ENCODE measurements at regions not wholly inside any gene's neighbourhood (a gene's known extent, or its start where the extent isn't known, plus 50 kb on each side); places are given as distances from the start of the nearest gene placed in this dataset.
"Not testable (repeated sequence)": the region's sequence is repeated elsewhere in the genome, so short reads cannot be mapped to it uniquely, and the experiment has no call there.

DNA sequence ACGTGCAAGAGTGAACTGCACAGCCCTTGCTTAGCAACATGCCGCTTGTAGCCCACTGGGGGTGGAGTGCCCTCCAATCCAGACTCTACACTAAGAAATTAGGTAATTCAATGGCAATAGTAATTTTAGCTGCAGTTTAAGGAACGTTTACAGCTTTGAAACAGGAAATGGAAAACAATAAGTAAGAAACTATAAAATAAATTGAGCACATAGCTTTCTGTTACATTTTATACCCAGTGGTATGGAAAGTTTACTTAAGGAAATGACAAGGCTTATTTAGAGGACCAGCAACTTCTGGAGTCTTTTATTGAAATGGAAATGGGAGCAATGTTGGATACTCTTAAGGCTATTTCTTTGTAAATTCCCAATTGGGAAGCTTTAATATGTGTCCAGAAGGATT, 373.2 kb downstream of the KCNRG start:
- Mint-ChIP-seq H3K27ac (no peak overlapping the region), H3K4me1 (ENCODE audit: low read depth) (peaks cover 6% of the 10 kb centered on the region), H3K27me3 (ENCODE audit: low read depth) (peaks cover 48% of the 10 kb centered on the region), H3K9me3 (no peaks in the 10 kb centered on the region), H3K36me3 (ENCODE audit: low read depth) (no peaks in the 10 kb centered on the region), H3K4me3 (no peak overlapping the region)
- no peak for DNase-seq (ENCODE audit: low spot score)

DNA sequence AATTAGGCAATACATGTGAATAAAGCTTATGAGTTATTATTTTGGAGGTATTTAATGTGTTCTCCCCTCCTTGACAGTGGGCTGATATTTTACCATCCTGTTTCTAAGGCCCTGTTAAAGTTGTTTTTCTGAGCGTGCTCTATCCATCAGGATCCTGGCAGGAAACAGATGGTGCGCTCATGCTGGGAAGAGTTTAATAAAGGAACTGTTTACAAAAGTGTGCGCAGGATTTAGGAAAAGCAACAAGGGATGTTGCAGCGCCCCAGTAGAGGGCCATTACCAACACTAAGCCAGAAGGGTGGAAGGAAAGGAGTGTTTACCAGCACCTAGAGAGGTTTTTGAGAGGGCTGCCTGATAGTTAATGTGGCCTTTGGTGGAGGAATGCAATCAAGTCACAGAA, 374.5 kb downstream of the KCNRG start:
- no peak for DNase-seq (ENCODE audit: low spot score)
- H3K4me1 Mint-ChIP-seq (ENCODE audit: low read depth) = peaks cover 2% of the 10 kb centered on the region
- no peaks in the 10 kb centered on the region for H3K36me3 Mint-ChIP-seq (ENCODE audit: low read depth)
- H3K4me3 Mint-ChIP-seq = no peak overlapping the region
- no peaks in the 10 kb centered on the region for H3K9me3 Mint-ChIP-seq
- H3K27me3 Mint-ChIP-seq (ENCODE audit: low read depth) = peaks cover 48% of the 10 kb centered on the region
- no peak overlapping the region for H3K27ac Mint-ChIP-seq

- no peak for DNase-seq (ENCODE audit: low spot score)
- H3K36me3 Mint-ChIP-seq (ENCODE audit: low read depth) = no peaks in the 10 kb centered on the region
- no peak overlapping the region for H3K27ac Mint-ChIP-seq
Measured at GRCh38 chr13:50390503-50391248, 375.4 kb downstream of the KCNRG start.

DNA sequence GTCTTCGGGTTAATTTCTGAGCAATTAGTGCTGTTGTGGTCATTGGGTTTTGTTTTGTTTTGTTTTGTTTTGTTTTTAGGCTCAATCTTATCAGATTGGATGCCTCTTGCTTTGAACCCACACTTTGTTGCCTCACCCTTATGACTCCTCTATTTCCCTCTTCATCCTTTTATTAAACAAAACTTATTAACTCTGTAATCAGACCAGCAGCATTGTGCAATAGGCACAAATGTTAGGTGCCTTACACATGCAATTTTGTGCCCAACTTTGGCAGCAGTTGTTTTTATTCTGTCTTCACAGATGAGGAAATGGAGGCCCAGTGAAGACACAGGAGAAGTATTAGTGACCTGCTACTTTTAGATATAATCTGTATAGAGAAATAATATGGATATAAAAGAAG, 377.7 kb downstream of the KCNRG start:
- H3K36me3 Mint-ChIP-seq (ENCODE audit: low read depth) = no peaks in the 10 kb centered on the region

More at GRCh38 chr13:50390503-50391248, 375.4 kb downstream of the KCNRG start:
- H3K4me3 Mint-ChIP-seq = no peak overlapping the region
- no peaks in the 10 kb centered on the region for H3K9me3 Mint-ChIP-seq
- peaks cover 47% of the 10 kb centered on the region for H3K27me3 Mint-ChIP-seq (ENCODE audit: low read depth)
- peaks cover 2% of the 10 kb centered on the region for H3K4me1 Mint-ChIP-seq (ENCODE audit: low read depth)

GRCh38 chr13:50393628-50394027, 378.4 kb downstream of the KCNRG start:
- Mint-ChIP-seq H3K9me3 (no peaks in the 10 kb centered on the region), H3K4me3 (no peak overlapping the region), H3K36me3 (ENCODE audit: low read depth) (no peaks in the 10 kb centered on the region), H3K27ac (no peak overlapping the region), H3K27me3 (ENCODE audit: low read depth) (peaks cover 35% of the 10 kb centered on the region), H3K4me1 (ENCODE audit: low read depth) (no peaks in the 10 kb centered on the region)
- DNase-seq (ENCODE audit: low spot score) = no peak

More for the DNA sequence above, 377.7 kb downstream of the KCNRG start:
- H3K27me3 Mint-ChIP-seq (ENCODE audit: low read depth) = peaks cover 39% of the 10 kb centered on the region
- no peak overlapping the region for H3K27ac Mint-ChIP-seq
- no peak for DNase-seq (ENCODE audit: low spot score)
- no peak overlapping the region for H3K4me3 Mint-ChIP-seq
- no peaks in the 10 kb centered on the region for H3K9me3 Mint-ChIP-seq
- no peaks in the 10 kb centered on the region for H3K4me1 Mint-ChIP-seq (ENCODE audit: low read depth)

- no peak overlapping the region for H3K4me3 Mint-ChIP-seq
- peaks cover 21% of the 10 kb centered on the region for H3K27me3 Mint-ChIP-seq (ENCODE audit: low read depth)
- no peaks in the 10 kb centered on the region for H3K4me1 Mint-ChIP-seq (ENCODE audit: low read depth)
- no peaks in the 10 kb centered on the region for H3K9me3 Mint-ChIP-seq
- H3K36me3 Mint-ChIP-seq (ENCODE audit: low read depth) = no peaks in the 10 kb centered on the region
- no peak for DNase-seq (ENCODE audit: low spot score)
- no peak overlapping the region for H3K27ac Mint-ChIP-seq
Measured at GRCh38 chr13:50396001-50396400, 380.8 kb downstream of the KCNRG start.

DNA sequence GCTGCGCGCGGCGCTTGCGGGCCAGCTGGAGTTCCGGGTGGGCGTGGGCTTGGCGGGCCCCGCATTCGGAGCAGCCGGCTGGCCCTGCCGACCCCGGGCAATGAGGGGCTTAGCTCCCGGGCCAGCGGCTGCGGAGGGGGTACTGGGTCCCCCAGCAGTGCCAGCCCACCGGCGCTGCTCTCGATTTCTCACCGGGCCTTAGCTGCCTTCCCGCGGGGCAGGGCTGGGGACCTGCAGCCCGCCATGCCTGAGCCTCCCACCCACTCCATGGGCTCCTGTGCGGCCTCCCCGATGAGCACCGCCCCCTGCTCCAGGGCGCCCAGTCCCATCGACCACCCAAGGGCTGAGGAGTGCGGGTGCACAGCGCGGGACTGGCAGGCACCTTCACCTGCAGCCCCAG, 381.4 kb downstream of the KCNRG start:
- not testable (repeated sequence) for H3K4me3 Mint-ChIP-seq; H3K36me3 Mint-ChIP-seq (ENCODE audit: low read depth); H3K9me3 Mint-ChIP-seq; DNase-seq (ENCODE audit: low spot score); H3K27ac Mint-ChIP-seq; H3K4me1 Mint-ChIP-seq (ENCODE audit: low read depth)
- H3K27me3 Mint-ChIP-seq (ENCODE audit: low read depth) = peaks cover 23% of the 10 kb centered on the region

DNA sequence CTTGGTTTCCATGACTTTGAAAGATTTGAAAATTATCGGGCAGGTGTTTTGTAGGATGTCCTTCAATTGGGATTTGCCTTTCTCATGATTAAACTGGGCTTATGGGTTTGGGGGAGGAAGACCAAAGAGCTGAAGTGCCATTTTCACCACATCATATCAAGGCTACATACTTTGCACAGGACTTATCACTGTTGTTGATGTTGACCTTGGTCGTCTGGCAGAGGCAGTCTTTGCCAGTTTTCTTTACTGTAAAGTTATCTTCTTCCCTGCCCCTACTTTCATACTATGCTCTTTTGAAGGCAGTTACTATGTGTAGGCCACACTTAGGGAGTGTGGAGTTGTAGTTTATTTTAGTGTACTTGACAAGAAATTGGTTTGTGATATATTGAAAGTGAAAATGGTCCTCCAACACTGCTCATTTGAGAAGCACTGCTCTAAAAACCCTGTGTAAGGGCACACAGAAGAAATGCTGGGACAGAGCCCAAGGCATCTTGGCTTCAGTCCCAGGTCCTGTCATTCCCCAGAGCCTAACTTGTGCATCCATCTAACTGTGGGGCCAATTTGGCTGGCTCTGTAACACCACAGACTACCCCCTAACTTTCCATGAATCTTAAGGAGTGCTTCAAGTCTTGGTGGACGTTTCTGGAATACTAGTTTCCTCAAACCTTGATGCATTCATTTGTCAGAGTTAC, 384.9 kb downstream of the KCNRG start:
- H3K36me3 Mint-ChIP-seq (ENCODE audit: low read depth) = no peaks in the 10 kb centered on the region
- peaks cover 21% of the 10 kb centered on the region for H3K27me3 Mint-ChIP-seq (ENCODE audit: low read depth)
- H3K27ac Mint-ChIP-seq = no peak overlapping the region
- no peak overlapping the region for H3K4me3 Mint-ChIP-seq
- H3K4me1 Mint-ChIP-seq (ENCODE audit: low read depth) = no peaks in the 10 kb centered on the region
- no peaks in the 10 kb centered on the region for H3K9me3 Mint-ChIP-seq
- no peak for DNase-seq (ENCODE audit: low spot score)

DNA sequence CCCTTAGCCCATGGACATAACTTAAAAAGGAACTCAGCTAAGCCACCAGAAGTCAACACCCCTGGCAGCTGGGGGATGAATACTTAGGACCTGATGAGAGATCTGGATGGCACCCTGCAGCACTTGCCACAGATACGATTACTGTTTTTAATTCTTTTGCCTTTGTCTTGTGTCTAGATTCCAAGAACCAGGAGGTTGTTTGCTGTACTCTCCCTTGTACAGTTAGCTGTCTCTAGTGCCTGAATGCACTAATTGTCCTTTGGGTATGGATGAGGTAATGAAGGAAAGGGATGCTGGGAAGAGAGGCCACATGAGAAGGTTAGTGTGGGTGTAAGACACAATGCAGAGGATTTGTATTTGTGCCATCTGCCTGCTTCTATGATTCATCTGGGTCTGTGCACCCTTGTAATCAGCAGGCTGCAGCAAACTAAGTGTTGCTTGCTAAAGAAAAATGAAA, 385.8 kb downstream of the KCNRG start:
- H3K27me3 Mint-ChIP-seq (ENCODE audit: low read depth) = peaks cover 27% of the 10 kb centered on the region
- no peaks in the 10 kb centered on the region for H3K36me3 Mint-ChIP-seq (ENCODE audit: low read depth)
- H3K27ac Mint-ChIP-seq = no peak overlapping the region
- no peaks in the 10 kb centered on the region for H3K4me1 Mint-ChIP-seq (ENCODE audit: low read depth)
- H3K9me3 Mint-ChIP-seq = no peaks in the 10 kb centered on the region
- no peak for DNase-seq (ENCODE audit: low spot score)
- no peak overlapping the region for H3K4me3 Mint-ChIP-seq

GRCh38 chr13:50401721-50402465, 386.6 kb downstream of the KCNRG start:
- H3K9me3 Mint-ChIP-seq = no peaks in the 10 kb centered on the region
- no peak overlapping the region for H3K4me3 Mint-ChIP-seq
- no peak overlapping the region for H3K27ac Mint-ChIP-seq
- no peaks in the 10 kb centered on the region for H3K36me3 Mint-ChIP-seq (ENCODE audit: low read depth)
- no peak for DNase-seq (ENCODE audit: low spot score)
- peaks cover 34% of the 10 kb centered on the region for H3K27me3 Mint-ChIP-seq (ENCODE audit: low read depth)
- no peaks in the 10 kb centered on the region for H3K4me1 Mint-ChIP-seq (ENCODE audit: low read depth)

DNA sequence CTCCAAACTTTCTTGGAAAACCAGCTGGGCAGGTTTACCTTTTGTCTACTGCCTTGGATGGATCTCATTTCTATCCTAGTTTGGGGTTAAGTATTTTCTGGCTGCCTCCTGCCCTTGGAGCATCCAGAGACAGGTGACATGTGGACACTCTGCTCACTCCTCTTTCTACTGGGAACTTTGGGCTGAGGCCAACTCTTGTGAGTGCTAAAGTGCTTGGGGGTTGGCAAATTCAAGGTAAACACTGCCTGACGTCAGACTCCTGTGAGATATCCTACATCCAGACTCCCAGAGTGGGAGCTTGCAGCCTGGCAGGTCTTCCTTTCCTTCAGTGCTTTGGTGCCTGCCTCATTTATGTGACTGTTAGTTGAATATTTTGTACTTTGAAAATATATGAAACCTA, 388.1 kb downstream of the KCNRG start:
- H3K4me3 Mint-ChIP-seq = no peak overlapping the region
- no peak overlapping the region for H3K27ac Mint-ChIP-seq
- no peaks in the 10 kb centered on the region for H3K9me3 Mint-ChIP-seq
- peaks cover 36% of the 10 kb centered on the region for H3K27me3 Mint-ChIP-seq (ENCODE audit: low read depth)
- no peaks in the 10 kb centered on the region for H3K4me1 Mint-ChIP-seq (ENCODE audit: low read depth)
- no peaks in the 10 kb centered on the region for H3K36me3 Mint-ChIP-seq (ENCODE audit: low read depth)
- DNase-seq (ENCODE audit: low spot score) = no peak

DNA sequence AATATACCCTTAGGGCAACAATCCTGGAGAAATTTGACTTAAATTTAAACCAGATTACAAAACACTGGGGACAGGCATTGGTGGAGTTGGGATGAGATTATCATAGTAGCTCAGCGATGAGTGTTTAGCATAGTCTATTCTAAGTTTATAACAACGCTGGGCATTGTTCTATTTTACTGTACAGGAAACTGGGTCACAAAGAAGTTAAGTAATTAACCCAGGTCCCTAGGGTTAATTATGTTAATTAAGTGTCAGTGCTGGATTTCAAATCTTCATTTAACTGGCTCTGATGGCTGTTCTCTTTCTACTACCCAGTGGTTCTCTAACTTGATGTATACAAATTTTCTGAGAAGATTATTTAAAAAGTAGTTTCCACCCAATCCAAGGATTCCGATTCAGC, 388.9 kb downstream of the KCNRG start:
- no peaks in the 10 kb centered on the region for H3K36me3 Mint-ChIP-seq (ENCODE audit: low read depth)
- H3K4me3 Mint-ChIP-seq = no peak overlapping the region
- peaks cover 37% of the 10 kb centered on the region for H3K27me3 Mint-ChIP-seq (ENCODE audit: low read depth)
- H3K4me1 Mint-ChIP-seq (ENCODE audit: low read depth) = no peaks in the 10 kb centered on the region
- DNase-seq (ENCODE audit: low spot score) = no peak
- no peaks in the 10 kb centered on the region for H3K9me3 Mint-ChIP-seq
- no peak overlapping the region for H3K27ac Mint-ChIP-seq

DNA sequence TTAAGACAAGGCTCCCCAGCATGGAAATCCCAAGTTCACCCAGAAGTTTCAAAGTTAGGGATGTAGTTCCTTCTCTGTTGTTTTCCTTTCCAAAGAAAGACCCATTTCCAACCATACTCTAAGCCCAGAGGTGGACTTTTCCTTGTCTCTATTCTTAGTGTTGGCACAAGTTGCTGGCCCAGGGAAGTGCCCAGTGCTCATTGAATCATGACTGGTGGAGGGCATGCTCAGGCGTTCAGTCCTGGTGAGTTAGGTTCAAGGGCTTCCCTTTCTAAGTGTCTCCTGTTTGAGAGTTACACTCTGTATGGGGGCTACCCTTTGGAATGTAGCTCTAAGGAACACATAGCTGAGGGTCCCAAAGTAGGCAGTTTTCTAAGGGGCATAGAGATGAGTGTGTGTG, 389.5 kb downstream of the KCNRG start:
- Mint-ChIP-seq H3K27ac (no peak overlapping the region), H3K36me3 (ENCODE audit: low read depth) (no peaks in the 10 kb centered on the region), H3K27me3 (ENCODE audit: low read depth) (peaks cover 39% of the 10 kb centered on the region), H3K4me3 (no peak overlapping the region), H3K9me3 (no peaks in the 10 kb centered on the region), H3K4me1 (ENCODE audit: low read depth) (no peaks in the 10 kb centered on the region)
- no peak for DNase-seq (ENCODE audit: low spot score)

DNA sequence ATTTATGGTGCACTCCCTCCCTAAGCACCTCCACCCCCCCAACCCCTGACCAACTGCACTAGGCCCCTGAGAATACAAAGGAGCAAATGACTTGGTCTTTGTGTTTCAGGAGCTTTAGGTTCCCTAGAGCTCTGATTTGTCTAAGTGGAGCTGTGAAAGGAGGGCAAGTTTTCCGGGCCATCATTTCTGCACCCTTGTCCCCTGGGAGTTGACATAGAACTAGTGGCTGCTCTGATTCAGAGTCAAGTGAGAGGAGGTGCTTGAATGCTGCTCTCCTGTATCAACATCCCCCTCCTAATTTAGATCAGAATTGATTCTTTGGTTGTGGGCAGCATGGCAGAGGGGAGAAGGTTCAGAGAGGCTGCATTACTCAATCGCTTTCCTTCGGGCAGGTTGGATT, 391.6 kb downstream of the KCNRG start:
- H3K27me3 Mint-ChIP-seq (ENCODE audit: low read depth) = peaks cover 31% of the 10 kb centered on the region
- H3K9me3 Mint-ChIP-seq = no peaks in the 10 kb centered on the region
- no peaks in the 10 kb centered on the region for H3K36me3 Mint-ChIP-seq (ENCODE audit: low read depth)
- H3K4me1 Mint-ChIP-seq (ENCODE audit: low read depth) = no peaks in the 10 kb centered on the region
- H3K4me3 Mint-ChIP-seq = no peak overlapping the region
- H3K27ac Mint-ChIP-seq = no peak overlapping the region
- no peak for DNase-seq (ENCODE audit: low spot score)

All from T-helper 2 cell treated with Interferon-gamma antibody and Interleukin-4, amounts not matched to agents 5 μg/mL and 100 μg/mL, for 36 hours (primary cell).